IMR-90 (cell line): ENCODE measurements at regions not wholly inside any gene's neighbourhood (a gene's known extent, or its start where the extent isn't known, plus 50 kb on each side); places are given as distances from the start of the nearest gene placed in this dataset.

Experiments
- ATAC-seq: fragments of 200-7000 bp; cut with Tn5 transposase; 2 replicates; pipeline ENCODE4 v1.9.1; 2020; ENCODE audit warnings: low read depth, mild to moderate bottlenecking, moderate library complexity
- BruUV-seq: library from RNA; stranded (reverse); fragments of 400-500 nt; replicated peaks from 2 replicates; lab custom pipeline; 2021; lab: Mats Ljungman, UMichigan
- CTCF ChIA-PET: fragments of 300-600 bp; formaldehyde crosslinking; extraction: SDS; loops from one replicate; lab custom pipeline; 2021; ENCODE audit warnings: antibody characterized with exemption; lab: Yijun Ruan, JAX
- POLR2A ChIA-PET: fragments of 300-600 bp; sonication (Branson Sonifier 250); formaldehyde crosslinking; loops from one replicate; lab custom pipeline; 2022; ENCODE audit warnings: antibody characterized with exemption; ENCODE audit not compliant: unreplicated experiment; lab: Charles Lee
- DNase-seq: peaks from one replicate; pipeline ENCODE4 v3.0.0; 2013
- H2AFZ ChIP-seq: replicated peaks from 2 replicates; pipeline ENCODE3; 2013; ENCODE audit warnings: low read length, mild to moderate bottlenecking; ENCODE audit not compliant: poor library complexity
- H2AK5ac ChIP-seq: 2 replicates; pipeline ENCODE4 v1.6.1; 2013; ENCODE audit warnings: low read depth, low read length, inconsistent platforms
- H2AK9ac ChIP-seq: replicated peaks from 2 replicates; pipeline ENCODE3; 2013; ENCODE audit warnings: mild to moderate bottlenecking, low read depth, low read length, moderate library complexity; ENCODE audit not compliant: poor library complexity
- H2BK120ac ChIP-seq: 2 replicates; pipeline ENCODE4 v1.6.1; 2013; ENCODE audit warnings: low read depth, low read length, inconsistent platforms
- H2BK15ac ChIP-seq: 3 replicates; pipeline ENCODE4 v1.6.1; 2013; ENCODE audit warnings: low read depth, low read length, inconsistent platforms
- H2BK20ac ChIP-seq: 2 replicates; pipeline ENCODE4 v1.6.1; 2013; ENCODE audit warnings: low read depth, mild to moderate bottlenecking, inconsistent platforms, low read length, moderate library complexity
- H2BK5ac ChIP-seq: 2 replicates; pipeline ENCODE4 v1.6.1; 2013; ENCODE audit warnings: mild to moderate bottlenecking, low read depth, low read length, inconsistent platforms; ENCODE audit not compliant: poor library complexity, severe bottlenecking
- H3K14ac ChIP-seq: replicated peaks from 2 replicates; pipeline ENCODE4 v1.6.1; 2013; ENCODE audit warnings: low read depth, low read length, inconsistent platforms
- H3K18ac ChIP-seq: 2 replicates; pipeline ENCODE4 v1.6.1; 2013; ENCODE audit warnings: low read depth, low read length, control low read depth
- H3K23ac ChIP-seq: 2 replicates; pipeline ENCODE4 v1.6.1; 2013; ENCODE audit warnings: low read depth, low read length, inconsistent platforms
- H3K27ac ChIP-seq: 2 replicates; pipeline ENCODE4 v1.5.1; 2013; ENCODE audit warnings: mild to moderate bottlenecking, control low read depth, low read length; ENCODE audit not compliant: insufficient read depth
- H3K27me3 ChIP-seq: 2 replicates; pipeline ENCODE4 v1.6.1; 2013; ENCODE audit warnings: low read length; ENCODE audit not compliant: control insufficient read depth, insufficient read depth
- H3K36me3 ChIP-seq: 2 replicates; pipeline ENCODE4 v1.6.1; 2013; ENCODE audit warnings: low read length, mixed read lengths; ENCODE audit not compliant: control insufficient read depth, insufficient read depth
- H3K4ac ChIP-seq: 2 replicates; pipeline ENCODE4 v1.6.1; 2013; ENCODE audit warnings: low read depth, low read length, inconsistent platforms
- H3K4me1 ChIP-seq: 2 replicates; pipeline ENCODE4 v1.6.1; 2013; ENCODE audit warnings: low read length, mixed read lengths; ENCODE audit not compliant: control insufficient read depth, insufficient read depth
- H3K4me2 ChIP-seq: 2 replicates; pipeline ENCODE4 v1.6.1; 2013; ENCODE audit warnings: low read depth, mild to moderate bottlenecking, control low read depth, low read length, moderate library complexity
- H3K4me3 ChIP-seq: 2 replicates; pipeline ENCODE4 v1.5.1; 2013; ENCODE audit warnings: low read depth, mild to moderate bottlenecking, control low read depth, low read length, moderate library complexity; ENCODE audit not compliant: insufficient read depth
- H3K56ac ChIP-seq: 2 replicates; pipeline ENCODE4 v1.6.1; 2013; ENCODE audit warnings: low read length, inconsistent platforms; ENCODE audit not compliant: insufficient read depth; ENCODE audit errors: extremely low read depth
- H3K79me1 ChIP-seq, 2 experiments: 2 replicates each; pipeline ENCODE4 v1.6.1; 2013; ENCODE audit warnings: low read length in 2 of 2, inconsistent platforms in 1 of 2, low read depth in 1 of 2
- H3K9ac ChIP-seq: 2 replicates; pipeline ENCODE4 v1.6.1; 2013; ENCODE audit warnings: low read depth, low read length, control low read depth
- H3K9me1 ChIP-seq: 2 replicates; pipeline ENCODE4 v1.6.1; 2013; ENCODE audit warnings: low read length, inconsistent platforms; ENCODE audit not compliant: insufficient read depth
- H3K9me3 ChIP-seq: 2 replicates; pipeline ENCODE4 v1.6.1; 2013; ENCODE audit warnings: low read length; ENCODE audit not compliant: control insufficient read depth, insufficient read depth
- H4K20me1 ChIP-seq: 2 replicates; pipeline ENCODE4 v1.6.1; 2013; ENCODE audit warnings: low read length, inconsistent platforms; ENCODE audit not compliant: insufficient read depth
- H4K5ac ChIP-seq: 2 replicates; pipeline ENCODE4 v1.6.1; 2013; ENCODE audit warnings: mild to moderate bottlenecking, low read depth, low read length, control low read depth
- H4K8ac ChIP-seq, 2 experiments: 2 replicates each; pipeline ENCODE4 v1.6.1; 2013; ENCODE audit warnings: low read depth in 2 of 2, low read length in 2 of 2, control low read depth in 1 of 2, inconsistent platforms in 1 of 2
- H4K91ac ChIP-seq: 2 replicates; pipeline ENCODE4 v1.6.1; 2013; ENCODE audit warnings: low read depth, low read length, inconsistent platforms; ENCODE audit not compliant: insufficient read depth
- BHLHE40 ChIP-seq: fragments of 150-350 bp; IDR thresholded peaks from 2 replicates; pipeline ENCODE4 v1.6.1; 2016; ENCODE audit warnings: mild to moderate bottlenecking, low read depth, low read length
- CEBPB ChIP-seq: IDR thresholded peaks from 2 replicates; pipeline ENCODE4 v1.6.1; 2012; ENCODE audit warnings: low read depth, low read length, improper control_type of control experiment
- CHD1 ChIP-seq: IDR thresholded peaks from 2 replicates; pipeline ENCODE4 v1.6.1; 2012; ENCODE audit warnings: low read depth, low read length, improper control_type of control experiment
- MAFK ChIP-seq: IDR thresholded peaks from 2 replicates; pipeline ENCODE4 v1.6.1; 2012; ENCODE audit warnings: low read depth, low read length, improper control_type of control experiment
- MAZ ChIP-seq: IDR thresholded peaks from 2 replicates; pipeline ENCODE4 v1.6.1; 2012; ENCODE audit warnings: low read depth, mild to moderate bottlenecking, low read length, improper control_type of control experiment, moderate library complexity, borderline replicate concordance
- MXI1 ChIP-seq: IDR thresholded peaks from 2 replicates; pipeline ENCODE4 v1.6.1; 2012; ENCODE audit warnings: low read depth, mild to moderate bottlenecking, low read length, moderate library complexity, borderline replicate concordance
- NFE2L2 ChIP-seq: fragments of 150-350 bp; IDR thresholded peaks from 2 replicates; pipeline ENCODE4 v1.6.1; 2016; ENCODE audit warnings: low read depth, mild to moderate bottlenecking, low read length
- POLR2A ChIP-seq: IDR thresholded peaks from 2 replicates; pipeline ENCODE4 v1.6.1; 2012; ENCODE audit warnings: mild to moderate bottlenecking, low read depth, low read length
- RAD21 ChIP-seq: IDR thresholded peaks from 2 replicates; pipeline ENCODE4 v1.6.1; 2012; ENCODE audit warnings: low read length, improper control_type of control experiment
- RCOR1 ChIP-seq: IDR thresholded peaks from 2 replicates; pipeline ENCODE4 v1.6.1; 2012; ENCODE audit warnings: mild to moderate bottlenecking, low read length, improper control_type of control experiment; ENCODE audit not compliant: insufficient replicate concordance
- RFX5 ChIP-seq: IDR thresholded peaks from 2 replicates; pipeline ENCODE4 v1.8.0; 2012; ENCODE audit warnings: low read depth, mild to moderate bottlenecking, low read length, moderate library complexity
- SMC3 ChIP-seq: fragments of 150-350 bp; IDR thresholded peaks from 2 replicates; pipeline ENCODE4 v1.6.1; 2016; ENCODE audit warnings: low read depth, mild to moderate bottlenecking, antibody characterized with exemption, low read length, moderate library complexity
- WGBS, 2 experiments: methylation state at CpG; one replicate each; pipeline versions ENCODE4 v1.1.5 to v1.1.7; 2013; ENCODE audit warnings: missing lambda C conversion rate in 2 of 2; ENCODE audit not compliant: insufficient read length in 1 of 2; ENCODE audit errors: extremely low coverage in 2 of 2; 5-methylcytosine and 5-hydroxymethylcytosine counted together
- dilution Hi-C: fragments of 300-500 bp; cut with HindIII; formaldehyde crosslinking; loops from one replicate; pipeline ENCODE4 v1.14.3; 2018; ENCODE audit warnings: low sequenced_read_pairs; ENCODE audit not compliant: unreplicated experiment
- in situ Hi-C: fragments of 300-500 bp; cut with MboI; formaldehyde crosslinking; loops from 3 replicates; pipeline ENCODE4 v1.14.3; 2019; ENCODE audit warnings: low sequenced_read_pairs, inconsistent platforms, mixed read lengths
- intact Hi-C: fragments of 100-400 bp; cut with micrococcal nuclease; formaldehyde crosslinking; loops from 2 replicates; pipeline ENCODE4 v1.10.0; 2022
- TF ChIP-seq, protein P1 (sequence below): fragments of 150-350 bp; IDR thresholded peaks from 2 replicates; pipeline ENCODE4 v1.6.1; 2016; ENCODE audit warnings: low read depth, mild to moderate bottlenecking, low read length, moderate library complexity, borderline replicate concordance

GRCh38 chr22:27431081-27431480, 370.5 kb downstream of the MN1 start:
- POLR2A ChIA-PET: no interaction called here
- intact Hi-C loops (no loop called here), in situ Hi-C loops (no loop called here), dilution Hi-C loops (no loop called here)
- Histone ChIP-seq H3K27ac (no peak overlapping the region), H3K9ac (no peak overlapping the region), H3K4ac (no peak overlapping the region), H2BK120ac (no peak overlapping the region), H3K4me3 (no peak overlapping the region), H3K9me1 (no peaks in the 10 kb centered on the region), H2BK5ac (no peak overlapping the region), H3K4me1 (peaks cover 2% of the 10 kb centered on the region; the same call in 1 of the 2 replicates), H2AK9ac (no peak overlapping the region), H4K5ac (no peak overlapping the region), H3K14ac (no peak overlapping the region), H3K23ac (no peak overlapping the region), H3K18ac (no peak overlapping the region), H3K36me3 (no peaks in the 10 kb centered on the region), H4K20me1 (no peaks in the 10 kb centered on the region), H3K4me2 (no peak overlapping the region), H2AFZ (no peak overlapping the region), H2BK15ac (no peak overlapping the region), H3K79me1 (no peaks in the 10 kb centered on the region), H3K56ac (no peak overlapping the region), H4K8ac (no peak overlapping the region), H4K91ac (no peak overlapping the region), H3K9me3 (peaks cover 18% of the 10 kb centered on the region), H2AK5ac (no peak overlapping the region), H2BK20ac (no peak overlapping the region), H3K27me3 (peaks cover 35% of the 10 kb centered on the region)
- no TSS peak for BruUV-seq
- DNase-seq: no peak
- WGBS, 2 experiments: 30% methylated on average over 2 of the region's 7 CpGs; no CpG with 5 or more reads in 1 of the 2 experiments
- CTCF ChIA-PET: no interaction called here
- ATAC-seq: no peak
- TF ChIP-seq NFE2L2 (no peak), MXI1 (no peak), CHD1 (no peak), POLR2A (no peak), CEBPB (no peak), MAZ (no peak), SMC3 (no peak), RCOR1 (no peak), MAFK (no peak), BHLHE40 (no peak), RFX5 (no peak), RAD21 (no peak)
- TF ChIP-seq, protein P1, sequence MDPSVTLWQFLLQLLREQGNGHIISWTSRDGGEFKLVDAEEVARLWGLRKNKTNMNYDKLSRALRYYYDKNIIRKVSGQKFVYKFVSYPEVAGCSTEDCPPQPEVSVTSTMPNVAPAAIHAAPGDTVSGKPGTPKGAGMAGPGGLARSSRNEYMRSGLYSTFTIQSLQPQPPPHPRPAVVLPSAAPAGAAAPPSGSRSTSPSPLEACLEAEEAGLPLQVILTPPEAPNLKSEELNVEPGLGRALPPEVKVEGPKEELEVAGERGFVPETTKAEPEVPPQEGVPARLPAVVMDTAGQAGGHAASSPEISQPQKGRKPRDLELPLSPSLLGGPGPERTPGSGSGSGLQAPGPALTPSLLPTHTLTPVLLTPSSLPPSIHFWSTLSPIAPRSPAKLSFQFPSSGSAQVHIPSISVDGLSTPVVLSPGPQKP: no peak
